CD14-positive monocyte (primary cell): ENCODE measurements at regions not wholly inside any gene's neighbourhood (a gene's known extent, or its start where the extent isn't known, plus 50 kb on each side); places are given as distances from the start of the nearest gene placed in this dataset.
A peak's percentile ranks its signal among the peaks of the same experiment; 100 is the strongest.

Experiments used
- DNase-seq, 3 donors: peaks; one replicate each; pipeline ENCODE4 v3.0.0-alpha.2; 2011 to 2022
- H2AFZ ChIP-seq: 2 replicates; pipeline ENCODE4 v1.6.0; 2012; ENCODE audit warnings: mild to moderate bottlenecking, low read depth, low read length, inconsistent platforms; ENCODE audit not compliant: insufficient read depth, poor library complexity, severe bottlenecking
- H3K27ac ChIP-seq, 2 donors: 1 replicate in 1 of 2; 2 replicates in 1 of 2; pipeline ENCODE4 v1.5.1; 2012 to 2013; ENCODE audit warnings: low read length in 2 of 2, control low read depth in 1 of 2, inconsistent platforms in 1 of 2, low read depth in 1 of 2, mild to moderate bottlenecking in 1 of 2
- H3K27me3 ChIP-seq, 2 donors: one replicate each; pipeline versions ENCODE4 v1.6.0 to v1.6.1; 2011 to 2013; ENCODE audit warnings: low read length in 2 of 2; ENCODE audit not compliant: control insufficient read depth in 2 of 2, insufficient read depth in 2 of 2
- H3K36me3 ChIP-seq, 2 donors: replicated peaks in 1 of 2; 1 replicate in 1 of 2; 2 replicates in 1 of 2; pipeline versions ENCODE4 v1.5.1 to v1.6.1; 2012 to 2013; ENCODE audit warnings: low read length in 2 of 2, control low read depth in 1 of 2, inconsistent platforms in 1 of 2, mild to moderate bottlenecking in 1 of 2; ENCODE audit not compliant: insufficient read depth in 2 of 2, control insufficient read depth in 1 of 2
- H3K4me1 ChIP-seq, 2 donors: 1 replicate in 1 of 2; 2 replicates in 1 of 2; pipeline versions ENCODE4 v1.5.1 to v1.6.1; 2012 to 2013; ENCODE audit warnings: low read length in 2 of 2, control low read depth in 1 of 2, inconsistent platforms in 1 of 2, mild to moderate bottlenecking in 1 of 2, moderate library complexity in 1 of 2; ENCODE audit not compliant: insufficient read depth in 2 of 2, control insufficient read depth in 1 of 2
- H3K4me2 ChIP-seq: replicated peaks from 2 replicates; pipeline ENCODE3; 2012; ENCODE audit warnings: low read length, moderate library complexity, mild to moderate bottlenecking; ENCODE audit not compliant: poor library complexity, severe bottlenecking; ENCODE audit errors: extremely low read depth
- H3K4me3 ChIP-seq, 3 experiments: fragments of 200-600 bp in 1 of 3; sonication (generic) in 1 of 3; replicated peaks in 1 of 3; 1 replicate in 2 of 3; 2 replicates in 1 of 3; pipeline ENCODE4 v1.5.1; 2011 to 2013; ENCODE audit warnings: low read length in 3 of 3, mild to moderate bottlenecking in 3 of 3, control low read depth in 2 of 3, low read depth in 2 of 3, inconsistent platforms in 1 of 3, moderate library complexity in 1 of 3
- H3K79me2 ChIP-seq: 2 replicates; pipeline ENCODE4 v1.6.0; 2012; ENCODE audit warnings: mild to moderate bottlenecking, control low read depth, inconsistent platforms, low read length, moderate library complexity; ENCODE audit not compliant: insufficient read depth
- H3K9ac ChIP-seq: 2 replicates; pipeline ENCODE4 v1.6.0; 2017; ENCODE audit warnings: low read length, mild to moderate bottlenecking; ENCODE audit not compliant: insufficient read depth, poor library complexity, severe bottlenecking
- H3K9me3 ChIP-seq, 2 donors: replicated peaks in 1 of 2; 1 replicate in 1 of 2; 2 replicates in 1 of 2; pipeline versions ENCODE4 v1.5.1 to v1.6.1; 2012 to 2013; ENCODE audit warnings: low read length in 2 of 2, control low read depth in 1 of 2; ENCODE audit not compliant: control insufficient read depth in 1 of 2, insufficient read depth in 1 of 2
- H4K20me1 ChIP-seq: 2 replicates; pipeline ENCODE4 v1.6.0; 2012; ENCODE audit warnings: mild to moderate bottlenecking, low read length, control low read depth, moderate library complexity; ENCODE audit not compliant: insufficient read depth
- H3K27ac Mint-ChIP-seq, 7 donors: one replicate each; pipeline ENCODE4 v1.8.0; 2020; ENCODE audit warnings: mild to moderate bottlenecking in 7 of 7, mixed read lengths in 7 of 7, moderate library complexity in 6 of 7, inconsistent platforms in 2 of 7
- H3K27me3 Mint-ChIP-seq, 3 donors: one replicate each; pipeline ENCODE4 v1.8.0; 2021 to 2022; ENCODE audit warnings: low read depth in 3 of 3, mild to moderate bottlenecking in 3 of 3, mixed read lengths in 3 of 3, moderate library complexity in 3 of 3, inconsistent platforms in 1 of 3
- H3K36me3 Mint-ChIP-seq, 2 donors: one replicate each; pipeline ENCODE4 v1.8.0; 2020; ENCODE audit warnings: mixed read lengths in 2 of 2, inconsistent platforms in 1 of 2, mild to moderate bottlenecking in 1 of 2
- H3K4me1 Mint-ChIP-seq: one replicate; pipeline ENCODE4 v1.8.0; 2020; ENCODE audit warnings: mild to moderate bottlenecking, mixed read lengths
- H3K4me3 Mint-ChIP-seq, 2 donors: one replicate each; pipeline ENCODE4 v1.8.0; 2020; ENCODE audit warnings: mild to moderate bottlenecking in 2 of 2, mixed read lengths in 2 of 2, moderate library complexity in 1 of 2
- H3K9me3 Mint-ChIP-seq, 7 donors: one replicate each; pipeline ENCODE4 v1.8.0; 2020 to 2022; ENCODE audit warnings: mixed read lengths in 7 of 7, mild to moderate bottlenecking in 6 of 7, moderate library complexity in 6 of 7, inconsistent platforms in 2 of 7
- CTCF ChIP-seq: fragments of 200-600 bp; IDR thresholded peaks from one replicate; pipeline ENCODE4 v1.8.0; 2022; ENCODE audit warnings: antibody characterized with exemption, mild to moderate bottlenecking
- WGBS: methylation state at CpG from one replicate; pipeline ENCODE4 v1.1.5; 2013; ENCODE audit warnings: missing lambda C conversion rate; ENCODE audit not compliant: insufficient coverage; 5-methylcytosine and 5-hydroxymethylcytosine counted together
- intact Hi-C, 2 donors: fragments of 100-400 bp; cut with micrococcal nuclease; formaldehyde crosslinking; loops; one replicate each; pipeline versions ENCODE4 v1.15.0 to v1.15.1; 2023

GRCh38 chr6:14375930-14376329 lies 258.4 kb downstream of the CD83 start:
- H3K79me2 ChIP-seq, result no peaks in the 10 kb centered on the region
- peaks cover 48% of the 10 kb centered on the region for H3K4me1 Mint-ChIP-seq
- no peaks in the 10 kb centered on the region for H3K27me3 ChIP-seq
- H3K36me3 ChIP-seq, result no peaks in the 10 kb centered on the region
- intact Hi-C loops, result no loop called here
- H3K27ac Mint-ChIP-seq, result no peak overlapping the region
- peak; percentile 17 to 28 (median 21) for DNase-seq
- no peaks in the 10 kb centered on the region for H3K27me3 Mint-ChIP-seq
- no CpG with 5 or more reads among the region's 1 CpG for WGBS
- peaks cover 31 to 36% of the 10 kb centered on the region in 2 donors for H3K4me1 ChIP-seq
- no peak overlapping the region for H3K4me2 ChIP-seq
- no peaks in the 10 kb centered on the region for H4K20me1 ChIP-seq
- no peak overlapping the region for H3K9ac ChIP-seq
- no peaks in the 10 kb centered on the region for H3K36me3 Mint-ChIP-seq
- no peak overlapping the region for H3K27ac ChIP-seq
- no peaks in the 10 kb centered on the region for H3K9me3 ChIP-seq
- H2AFZ ChIP-seq, result no peak overlapping the region
- H3K9me3 Mint-ChIP-seq, result peaks cover 0 to 4% (median 0%) of the 10 kb centered on the region in 7 donors
- H3K4me3 Mint-ChIP-seq, result peak overlapping the region in 1 of 2 donors; percentile 36
- H3K4me3 ChIP-seq, result no peak overlapping the region
- no peak for TF ChIP-seq CTCF

- Histone ChIP-seq H3K4me2 (no peak overlapping the region), H2AFZ (no peak overlapping the region), H3K79me2 (no peaks in the 10 kb centered on the region), H4K20me1 (no peaks in the 10 kb centered on the region), H3K4me3 (no peak overlapping the region), H3K9ac (no peak overlapping the region), H3K27me3 (no peaks in the 10 kb centered on the region), H3K4me1 (peaks cover 33 to 36% of the 10 kb centered on the region in 2 donors), H3K27ac (no peak overlapping the region), H3K36me3 (no peaks in the 10 kb centered on the region), H3K9me3 (no peaks in the 10 kb centered on the region)
- H3K4me3 Mint-ChIP-seq, result no peak overlapping the region
- H3K27ac Mint-ChIP-seq, result no peak overlapping the region
- peaks cover 0 to 5% (median 0%) of the 10 kb centered on the region in 7 donors for H3K9me3 Mint-ChIP-seq
- DNase-seq, result no peak
- H3K27me3 Mint-ChIP-seq, result no peaks in the 10 kb centered on the region
- intact Hi-C loops, result no loop called here
- no peaks in the 10 kb centered on the region for H3K36me3 Mint-ChIP-seq
- peaks cover 45% of the 10 kb centered on the region for H3K4me1 Mint-ChIP-seq
- WGBS, result no CpG with 5 or more reads among the region's 3 CpGs
- no peak for TF ChIP-seq CTCF
Observed at GRCh38 chr6:14379568-14379967, 262.0 kb downstream of the CD83 start.
